Liver (tissue), 8 donors: ENCODE measurements at regions not wholly inside any gene's neighbourhood (a gene's known extent, or its start where the extent isn't known, plus 50 kb on each side); places are given as distances from the start of the nearest gene placed in this dataset.

Experiments used
- DNase-seq: peaks from one replicate; pipeline ENCODE4 v3.0.0-alpha.2; 2017; ENCODE audit warnings: low spot score
- H3K27ac ChIP-seq, 2 donors: one replicate each; pipeline ENCODE4 v1.7.0; 2013; ENCODE audit warnings: inconsistent platforms in 2 of 2, low read length in 2 of 2, control low read depth in 1 of 2, low read depth in 1 of 2, mild to moderate bottlenecking in 1 of 2
- H3K27me3 ChIP-seq, 4 donors: one replicate each; pipeline versions ENCODE4 v1.6.1 to v1.7.0; 2013; ENCODE audit warnings: low read length in 3 of 4, inconsistent platforms in 1 of 4, mild to moderate bottlenecking in 1 of 4, moderate library complexity in 1 of 4; ENCODE audit not compliant: control insufficient read depth in 4 of 4, insufficient read depth in 4 of 4
- H3K36me3 ChIP-seq, 4 donors: one replicate each; pipeline versions ENCODE4 v1.6.1 to v1.7.0; 2013; ENCODE audit warnings: low read length in 3 of 4, mild to moderate bottlenecking in 3 of 4, low read depth in 1 of 4, moderate library complexity in 1 of 4; ENCODE audit not compliant: control insufficient read depth in 4 of 4, insufficient read depth in 3 of 4
- H3K4me1 ChIP-seq, 4 donors: one replicate each; pipeline versions ENCODE4 v1.6.1 to v1.7.0; 2013; ENCODE audit warnings: low read length in 3 of 4, mild to moderate bottlenecking in 3 of 4, moderate library complexity in 1 of 4; ENCODE audit not compliant: control insufficient read depth in 4 of 4, insufficient read depth in 4 of 4
- H3K4me3 ChIP-seq, 3 donors: one replicate each; pipeline versions ENCODE4 v1.6.1 to v1.7.0; 2013; ENCODE audit warnings: low read length in 3 of 3, control low read depth in 1 of 3, low read depth in 1 of 3, mild to moderate bottlenecking in 1 of 3
- H3K9ac ChIP-seq, 2 donors: one replicate each; pipeline ENCODE4 v1.7.0; 2013; ENCODE audit warnings: low read length in 2 of 2, mild to moderate bottlenecking in 2 of 2, moderate library complexity in 2 of 2, control low read depth in 1 of 2, low read depth in 1 of 2
- H3K9me3 ChIP-seq, 4 donors: one replicate each; pipeline versions ENCODE4 v1.6.1 to v1.7.0; 2013; ENCODE audit warnings: low read length in 3 of 4; ENCODE audit not compliant: control insufficient read depth in 4 of 4
- FOXA1 ChIP-seq: IDR thresholded peaks from 2 replicates; pipeline ENCODE4 v1.6.1; 2016; ENCODE audit warnings: antibody characterized with exemption
- FOXA2 ChIP-seq: IDR thresholded peaks from 2 replicates; pipeline ENCODE4 v1.6.1; 2016; ENCODE audit warnings: antibody characterized with exemption
- GABPA ChIP-seq, 2 donors: IDR thresholded peaks in 1 of 2; conservative IDR thresholded peaks in 1 of 2; 2 replicates each; pipeline ENCODE4 v1.6.1; 2016; ENCODE audit warnings: antibody characterized with exemption in 2 of 2, mild to moderate bottlenecking in 1 of 2, moderate library complexity in 1 of 2
- HNF4A ChIP-seq, 2 donors: conservative IDR thresholded peaks; 2 replicates each; pipeline ENCODE4 v1.6.1; 2016; ENCODE audit warnings: antibody characterized with exemption in 2 of 2, mild to moderate bottlenecking in 2 of 2
- JUND ChIP-seq, 2 donors: IDR thresholded peaks; 2 replicates each; pipeline ENCODE4 v1.6.1; 2016; ENCODE audit warnings: antibody characterized with exemption in 2 of 2
- NR2F2 ChIP-seq: IDR thresholded peaks from 2 replicates; pipeline ENCODE4 v1.6.1; 2016; ENCODE audit warnings: antibody characterized with exemption
- RAD21 ChIP-seq, 2 donors: IDR thresholded peaks; 2 replicates each; pipeline ENCODE4 v1.6.1; 2016; ENCODE audit warnings: antibody characterized with exemption in 2 of 2, mild to moderate bottlenecking in 2 of 2
- RXRA ChIP-seq, 2 donors: IDR thresholded peaks; 2 replicates each; pipeline ENCODE4 v1.6.1; 2017 to 2018; ENCODE audit warnings: antibody characterized with exemption in 2 of 2, mild to moderate bottlenecking in 1 of 2
- SP1 ChIP-seq: IDR thresholded peaks from 2 replicates; pipeline ENCODE4 v1.6.1; 2018; ENCODE audit warnings: antibody characterized with exemption, mild to moderate bottlenecking
- TAF1 ChIP-seq: conservative IDR thresholded peaks from 2 replicates; pipeline ENCODE4 v1.6.1; 2016; ENCODE audit warnings: antibody characterized with exemption, mild to moderate bottlenecking
- YY1 ChIP-seq: IDR thresholded peaks from 2 replicates; pipeline ENCODE4 v1.6.1; 2016; ENCODE audit warnings: antibody characterized with exemption, mild to moderate bottlenecking
- WGBS: extraction: QIAGEN DNeasy Blood & Tissue Kit; methylation state at CpG from one replicate; pipeline ENCODE4 v1.1.7; 2013; 5-methylcytosine and 5-hydroxymethylcytosine counted together
- TF ChIP-seq, protein P1 (sequence below): IDR thresholded peaks from 2 replicates; pipeline ENCODE4 v1.6.1; 2016; ENCODE audit warnings: antibody characterized with exemption, mild to moderate bottlenecking
- TF ChIP-seq, protein P2 (sequence below): fragments of 150-350 bp; IDR thresholded peaks from 2 replicates; pipeline ENCODE4 v1.5.1; 2017; ENCODE audit warnings: improper control_type of control experiment, low read depth, low read length; ENCODE audit not compliant: missing input control
- TF ChIP-seq, protein P3 (sequence below): IDR thresholded peaks from 2 replicates; pipeline ENCODE4 v1.6.1; 2016; ENCODE audit warnings: antibody characterized with exemption
- TF ChIP-seq, protein P4 (sequence below): IDR thresholded peaks from 2 replicates; pipeline ENCODE4 v1.6.1; 2016; ENCODE audit warnings: antibody characterized with exemption
- donor health status: healthy.
- donor health status: healthy.
- donor health status: healthy.
- donor health status: healthy.
- donor health status: healthy.

DNA sequence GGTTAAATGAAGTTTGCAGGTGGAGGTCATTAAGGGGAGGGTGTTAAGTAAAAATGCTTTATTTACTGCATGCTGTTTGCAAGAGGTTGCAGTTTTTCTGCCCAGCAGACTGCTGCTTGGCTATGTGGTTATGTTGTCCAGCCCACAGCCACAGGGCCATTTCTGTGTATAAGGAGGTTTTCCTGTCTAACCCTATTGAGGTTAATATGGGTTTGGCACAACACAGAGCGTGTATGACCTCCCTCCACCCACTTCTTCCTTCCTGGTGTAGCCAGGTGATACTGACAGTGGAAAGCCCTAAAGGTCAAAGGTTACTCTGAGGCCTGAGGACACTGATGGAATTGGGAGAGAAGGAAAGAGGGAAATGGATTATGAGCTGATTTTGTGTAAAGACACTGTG is 253.7 kb upstream of the PWP1 start:
- TF ChIP-seq RAD21 (IDR thresholded peaks at IDR 0.05) (no peak), RXRA (IDR thresholded peaks at IDR 0.05) (no peak), HNF4A (conservative IDR thresholded peaks at IDR 0.05) (no peak)
- 64% methylated on average over 1 of the region's 1 CpG for WGBS
- H3K36me3 ChIP-seq: no peaks in the 10 kb centered on the region
- H3K4me3 ChIP-seq: no peak overlapping the region
- H3K27me3 ChIP-seq: no peaks in the 10 kb centered on the region
- no peak overlapping the region for H3K27ac ChIP-seq
- no peaks in the 10 kb centered on the region for H3K4me1 ChIP-seq
- H3K9me3 ChIP-seq: peaks cover 0 to 2% (median under 1%) of the 10 kb centered on the region in 4 donors
- no peak for DNase-seq
- H3K9ac ChIP-seq: no peak overlapping the region

DNA sequence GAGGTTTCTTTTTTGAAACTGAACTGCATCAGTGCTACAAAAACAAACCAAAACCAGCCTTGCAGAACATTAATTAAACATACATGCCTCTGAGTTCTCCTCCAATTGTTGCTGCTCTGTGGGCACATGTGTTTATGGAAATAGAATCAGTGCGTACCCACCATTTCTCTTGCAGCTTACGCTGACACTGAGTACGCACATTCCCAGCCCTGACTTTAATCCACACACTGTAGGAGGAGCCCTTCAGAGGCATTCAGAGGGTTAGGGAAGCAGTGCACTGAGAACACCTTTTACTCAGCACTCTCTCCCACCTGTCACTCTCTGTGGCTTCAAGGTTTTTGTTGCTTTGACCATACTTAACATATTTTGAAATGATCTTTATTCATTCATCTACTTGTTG is 250.5 kb upstream of the PWP1 start:
- 91% methylated on average over 3 of the region's 3 CpGs for WGBS

DNA sequence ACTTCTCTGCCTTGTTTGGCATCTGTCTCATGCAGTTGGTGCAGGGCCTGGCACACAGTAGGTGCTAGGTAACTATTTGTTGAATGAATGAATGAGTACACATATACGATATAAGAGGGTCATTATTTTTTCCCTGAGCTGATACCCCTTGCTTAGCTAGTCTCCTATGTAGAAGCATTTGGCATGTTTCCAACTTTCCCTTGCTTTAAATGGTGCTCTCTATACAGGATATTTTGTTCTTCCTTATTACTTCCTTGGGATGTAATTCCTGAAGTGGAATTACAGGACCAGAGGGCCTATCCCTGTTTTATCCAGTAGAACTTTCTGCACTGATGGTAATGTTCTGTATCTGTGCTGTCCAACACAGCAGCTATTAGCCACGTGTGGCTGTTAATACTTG is 250.1 kb upstream of the PWP1 start:
- DNase-seq: no peak
- Histone ChIP-seq H3K27ac (no peak overlapping the region), H3K4me3 (no peak overlapping the region), H3K9me3 (no peaks in the 10 kb centered on the region), H3K9ac (no peak overlapping the region), H3K4me1 (no peaks in the 10 kb centered on the region), H3K36me3 (no peaks in the 10 kb centered on the region), H3K27me3 (no peaks in the 10 kb centered on the region)
- WGBS: 81% methylated on average over 2 of the region's 2 CpGs
- no peak for TF ChIP-seq YY1
- TF ChIP-seq, protein P1, sequence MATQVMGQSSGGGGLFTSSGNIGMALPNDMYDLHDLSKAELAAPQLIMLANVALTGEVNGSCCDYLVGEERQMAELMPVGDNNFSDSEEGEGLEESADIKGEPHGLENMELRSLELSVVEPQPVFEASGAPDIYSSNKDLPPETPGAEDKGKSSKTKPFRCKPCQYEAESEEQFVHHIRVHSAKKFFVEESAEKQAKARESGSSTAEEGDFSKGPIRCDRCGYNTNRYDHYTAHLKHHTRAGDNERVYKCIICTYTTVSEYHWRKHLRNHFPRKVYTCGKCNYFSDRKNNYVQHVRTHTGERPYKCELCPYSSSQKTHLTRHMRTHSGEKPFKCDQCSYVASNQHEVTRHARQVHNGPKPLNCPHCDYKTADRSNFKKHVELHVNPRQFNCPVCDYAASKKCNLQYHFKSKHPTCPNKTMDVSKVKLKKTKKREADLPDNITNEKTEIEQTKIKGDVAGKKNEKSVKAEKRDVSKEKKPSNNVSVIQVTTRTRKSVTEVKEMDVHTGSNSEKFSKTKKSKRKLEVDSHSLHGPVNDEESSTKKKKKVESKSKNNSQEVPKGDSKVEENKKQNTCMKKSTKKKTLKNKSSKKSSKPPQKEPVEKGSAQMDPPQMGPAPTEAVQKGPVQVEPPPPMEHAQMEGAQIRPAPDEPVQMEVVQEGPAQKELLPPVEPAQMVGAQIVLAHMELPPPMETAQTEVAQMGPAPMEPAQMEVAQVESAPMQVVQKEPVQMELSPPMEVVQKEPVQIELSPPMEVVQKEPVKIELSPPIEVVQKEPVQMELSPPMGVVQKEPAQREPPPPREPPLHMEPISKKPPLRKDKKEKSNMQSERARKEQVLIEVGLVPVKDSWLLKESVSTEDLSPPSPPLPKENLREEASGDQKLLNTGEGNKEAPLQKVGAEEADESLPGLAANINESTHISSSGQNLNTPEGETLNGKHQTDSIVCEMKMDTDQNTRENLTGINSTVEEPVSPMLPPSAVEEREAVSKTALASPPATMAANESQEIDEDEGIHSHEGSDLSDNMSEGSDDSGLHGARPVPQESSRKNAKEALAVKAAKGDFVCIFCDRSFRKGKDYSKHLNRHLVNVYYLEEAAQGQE: no peak
- no peak for TF ChIP-seq GABPA (IDR thresholded peaks at IDR 0.05 in 1 of 2, conservative IDR thresholded peaks at IDR 0.05 in 1 of 2)
- TF ChIP-seq FOXA1: no peak
- TF ChIP-seq JUND (IDR thresholded peaks at IDR 0.05): no peak
- TF ChIP-seq, protein P2, sequence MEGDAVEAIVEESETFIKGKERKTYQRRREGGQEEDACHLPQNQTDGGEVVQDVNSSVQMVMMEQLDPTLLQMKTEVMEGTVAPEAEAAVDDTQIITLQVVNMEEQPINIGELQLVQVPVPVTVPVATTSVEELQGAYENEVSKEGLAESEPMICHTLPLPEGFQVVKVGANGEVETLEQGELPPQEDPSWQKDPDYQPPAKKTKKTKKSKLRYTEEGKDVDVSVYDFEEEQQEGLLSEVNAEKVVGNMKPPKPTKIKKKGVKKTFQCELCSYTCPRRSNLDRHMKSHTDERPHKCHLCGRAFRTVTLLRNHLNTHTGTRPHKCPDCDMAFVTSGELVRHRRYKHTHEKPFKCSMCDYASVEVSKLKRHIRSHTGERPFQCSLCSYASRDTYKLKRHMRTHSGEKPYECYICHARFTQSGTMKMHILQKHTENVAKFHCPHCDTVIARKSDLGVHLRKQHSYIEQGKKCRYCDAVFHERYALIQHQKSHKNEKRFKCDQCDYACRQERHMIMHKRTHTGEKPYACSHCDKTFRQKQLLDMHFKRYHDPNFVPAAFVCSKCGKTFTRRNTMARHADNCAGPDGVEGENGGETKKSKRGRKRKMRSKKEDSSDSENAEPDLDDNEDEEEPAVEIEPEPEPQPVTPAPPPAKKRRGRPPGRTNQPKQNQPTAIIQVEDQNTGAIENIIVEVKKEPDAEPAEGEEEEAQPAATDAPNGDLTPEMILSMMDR: no peak

More for the DNA sequence above, 250.5 kb upstream of the PWP1 start:
- no peaks in the 10 kb centered on the region for H3K4me1 ChIP-seq
- DNase-seq: no peak
- no peak overlapping the region for H3K9ac ChIP-seq
- no peaks in the 10 kb centered on the region for H3K9me3 ChIP-seq
- no peak overlapping the region for H3K27ac ChIP-seq
- no peaks in the 10 kb centered on the region for H3K27me3 ChIP-seq
- no peak overlapping the region for H3K4me3 ChIP-seq
- TF ChIP-seq, protein P1: no peak
- TF ChIP-seq TAF1: no peak
- TF ChIP-seq GABPA (IDR thresholded peaks at IDR 0.05 in 1 of 2, conservative IDR thresholded peaks at IDR 0.05 in 1 of 2): no peak
- TF ChIP-seq NR2F2: no peak
- no peak for TF ChIP-seq FOXA2
- TF ChIP-seq, protein P3, sequence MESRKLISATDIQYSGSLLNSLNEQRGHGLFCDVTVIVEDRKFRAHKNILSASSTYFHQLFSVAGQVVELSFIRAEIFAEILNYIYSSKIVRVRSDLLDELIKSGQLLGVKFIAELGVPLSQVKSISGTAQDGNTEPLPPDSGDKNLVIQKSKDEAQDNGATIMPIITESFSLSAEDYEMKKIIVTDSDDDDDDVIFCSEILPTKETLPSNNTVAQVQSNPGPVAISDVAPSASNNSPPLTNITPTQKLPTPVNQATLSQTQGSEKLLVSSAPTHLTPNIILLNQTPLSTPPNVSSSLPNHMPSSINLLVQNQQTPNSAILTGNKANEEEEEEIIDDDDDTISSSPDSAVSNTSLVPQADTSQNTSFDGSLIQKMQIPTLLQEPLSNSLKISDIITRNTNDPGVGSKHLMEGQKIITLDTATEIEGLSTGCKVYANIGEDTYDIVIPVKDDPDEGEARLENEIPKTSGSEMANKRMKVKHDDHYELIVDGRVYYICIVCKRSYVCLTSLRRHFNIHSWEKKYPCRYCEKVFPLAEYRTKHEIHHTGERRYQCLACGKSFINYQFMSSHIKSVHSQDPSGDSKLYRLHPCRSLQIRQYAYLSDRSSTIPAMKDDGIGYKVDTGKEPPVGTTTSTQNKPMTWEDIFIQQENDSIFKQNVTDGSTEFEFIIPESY: no peak
- TF ChIP-seq HNF4A (conservative IDR thresholded peaks at IDR 0.05): no peak
- TF ChIP-seq RAD21 (IDR thresholded peaks at IDR 0.05): no peak
- TF ChIP-seq JUND (IDR thresholded peaks at IDR 0.05): no peak
- TF ChIP-seq, protein P4, sequence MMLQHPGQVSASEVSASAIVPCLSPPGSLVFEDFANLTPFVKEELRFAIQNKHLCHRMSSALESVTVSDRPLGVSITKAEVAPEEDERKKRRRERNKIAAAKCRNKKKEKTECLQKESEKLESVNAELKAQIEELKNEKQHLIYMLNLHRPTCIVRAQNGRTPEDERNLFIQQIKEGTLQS: no peak
- TF ChIP-seq SP1: no peak
- no peaks in the 10 kb centered on the region for H3K36me3 ChIP-seq
